ENCODE measurements at regions not wholly inside any gene's neighbourhood (a gene's known extent, or its start where the extent isn't known, plus 50 kb on each side); places are given as distances from the start of the nearest gene placed in this dataset.
A peak's percentile ranks its signal among the peaks of the same experiment; 100 is the strongest.
"Not testable (repeated sequence)": the region's sequence is repeated elsewhere in the genome, so short reads cannot be mapped to it uniquely, and the experiment has no call there.

- H3K4me3 ChIP-seq = no peak overlapping the region
- no peaks in the 10 kb centered on the region for H3K9me3 ChIP-seq
- no peak for DNase-seq (ENCODE audit: low read depth in 1 of 2, low spot score in 1 of 2)
- ATAC-seq = no peak
- POLR2A ChIA-PET = no interaction called here
- peak overlapping the region; percentile 59 to 95; a peak in 5 of 6 replicates for H3K27ac ChIP-seq
- peaks cover 42% of the 10 kb centered on the region for H3K4me1 ChIP-seq
- no peak for FAIRE-seq
- TF ChIP-seq MYC (IDR thresholded peaks at IDR 0.05; ENCODE audit: borderline replicate concordance, low read length) (no peak), FOSL2 (IDR thresholded peaks at IDR 0.05) (no peak), FOSL2 (CRISPR knock-in tag; IDR thresholded peaks at IDR 0.05) (peak; percentile 62), HOXB5 (CRISPR knock-in tag; IDR thresholded peaks at IDR 0.05) (no peak), POLR2AphosphoS2 (conservative IDR thresholded peaks at IDR 0.05; ENCODE audit: low read length) (no peak), CBX8 (IDR thresholded peaks at IDR 0.05) (no peak)
- no peak overlapping the region for H3K4me2 ChIP-seq
- CTCF ChIA-PET = no interaction called here
Observed at GRCh38 chr4:141563723-141564122, 72.7 kb upstream of the IL15 start.

GRCh38 chr4:141564961-141565360 is 71.4 kb upstream of the IL15 start:
- ATAC-seq; POLR2A ChIA-PET; DNase-seq (ENCODE audit: low read depth in 1 of 2, low spot score in 1 of 2); H3K4me3 ChIP-seq; H3K9me3 ChIP-seq; FAIRE-seq; CTCF ChIA-PET: not testable (repeated sequence)
- Histone ChIP-seq H3K27ac (peak overlapping the region; percentile 94 to 95), H3K4me1 (peaks cover 54% of the 10 kb centered on the region), H3K4me2 (peak overlapping the region; percentile 55)
- peak; percentile 53; the same call in 1 of the 2 replicates for TF ChIP-seq HOXB13 (CRISPR knock-in tag; IDR thresholded peaks at IDR 0.05; ENCODE audit: low read depth)
- WGBS (ENCODE audit: missing lambda C conversion rate) = 89% methylated on average over 14 of the region's 15 CpGs

DNA sequence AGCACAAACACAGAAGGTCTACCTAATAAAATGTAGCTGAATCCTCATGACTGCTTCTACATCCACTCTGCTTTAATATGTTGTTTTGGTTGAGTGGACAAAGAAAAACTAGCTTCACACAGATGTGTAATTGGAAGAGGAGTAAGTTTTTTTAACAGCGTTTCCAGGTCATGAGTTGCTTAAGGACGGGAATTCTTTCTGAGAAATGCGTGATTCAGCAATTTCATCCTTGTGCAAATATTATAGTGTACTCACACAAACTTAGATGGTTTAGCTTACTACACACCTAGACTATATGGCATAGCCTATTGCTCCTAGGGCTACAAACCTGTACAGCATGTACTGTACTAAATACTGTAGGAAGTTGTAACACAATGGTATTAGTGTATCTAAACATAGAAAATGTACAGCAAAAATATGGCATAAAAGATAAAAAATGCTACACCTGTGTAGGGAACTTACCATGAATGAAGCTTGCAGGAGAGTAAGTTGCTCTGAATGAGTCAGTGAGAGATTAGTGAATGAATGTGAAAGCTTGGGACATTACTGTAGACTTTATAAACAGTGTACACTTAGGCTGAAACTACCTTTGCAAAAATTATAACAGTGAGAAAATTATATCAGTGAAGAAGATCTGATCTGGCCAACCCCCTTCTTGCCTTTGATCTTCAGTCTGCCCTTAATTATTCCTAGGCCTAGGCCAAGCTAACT is 70.8 kb upstream of the IL15 start:
- Histone ChIP-seq H3K27ac (peak overlapping the region; percentile 94 to 95), H3K4me3 (no peak overlapping the region), H3K9me3 (no peaks in the 10 kb centered on the region), H3K4me2 (peak overlapping the region; percentile 55), H3K4me1 (peaks cover 60% of the 10 kb centered on the region)
- TF ChIP-seq JUN (IDR thresholded peaks at IDR 0.05) (no peak), ELK1 (IDR thresholded peaks at IDR 0.05; ENCODE audit: low read depth, low read length) (no peak), NFE2L2 (conservative IDR thresholded peaks at IDR 0.05; ENCODE audit: low read length) (peak; percentile 85), RARB (CRISPR knock-in tag; IDR thresholded peaks at IDR 0.05) (no peak), EHF (CRISPR knock-in tag; IDR thresholded peaks at IDR 0.05) (no peak), PBX3 (IDR thresholded peaks at IDR 0.05) (no peak), HEYL (CRISPR knock-in tag; IDR thresholded peaks at IDR 0.05) (no peak), EHMT2 (IDR thresholded peaks at IDR 0.05; ENCODE audit: low read depth) (no peak), E2F6 (IDR thresholded peaks at IDR 0.05; ENCODE audit: borderline replicate concordance, low read depth) (no peak), POLR2AphosphoS2 (conservative IDR thresholded peaks at IDR 0.05; ENCODE audit: low read length) (no peak), FOSL2 (IDR thresholded peaks at IDR 0.05) (0 out of 2 replicates have a peak, but pooled peaks have one; percentile 43), FOSL2 (CRISPR knock-in tag; IDR thresholded peaks at IDR 0.05) (peak; percentile 58), EP300 (IDR thresholded peaks at IDR 0.05) (peak in 1 of 2 experiments; percentile 60; a peak in 2 of 5 replicates), PHF8 (IDR thresholded peaks at IDR 0.05; ENCODE audit: borderline replicate concordance, low read depth) (no peak), MAFK (IDR thresholded peaks at IDR 0.05; ENCODE audit: partially characterized antibody) (peak; percentile 99), FOSB (CRISPR knock-in tag; IDR thresholded peaks at IDR 0.05) (no peak), GATA3 (IDR thresholded peaks at IDR 0.05; ENCODE audit: borderline replicate concordance) (peak; percentile 58; the same call in 1 of the 2 replicates), RAD21 (conservative IDR thresholded peaks at IDR 0.05 in 1 of 2, IDR thresholded peaks at IDR 0.05 in 1 of 2) (peak in 1 of 2 experiments; percentile 14; a peak in 1 of 5 replicates), ATOH8 (CRISPR knock-in tag; IDR thresholded peaks at IDR 0.05; ENCODE audit: low read depth) (no peak), JUNB (IDR thresholded peaks at IDR 0.05) (no peak), ESRRA (IDR thresholded peaks at IDR 0.05; ENCODE audit: borderline replicate concordance, low read length) (no peak), CEBPB (IDR thresholded peaks at IDR 0.05) (peak; percentile 45 to 71; a peak in 2 of 4 replicates)
- DNase-seq (ENCODE audit: low read depth in 1 of 2, low spot score in 1 of 2) = peak; percentile 12 to 84
- peak; percentile 18 for FAIRE-seq
- WGBS (ENCODE audit: missing lambda C conversion rate) = 0% methylated on average over 3 of the region's 3 CpGs
- POLR2A ChIA-PET = no interaction called here
- peak; percentile 84 to 89 for ATAC-seq
- CTCF ChIA-PET = no interaction called here
